ENCODE measurements at regions not wholly inside any gene's neighbourhood (a gene's known extent, or its start where the extent isn't known, plus 50 kb on each side); places are given as distances from the start of the nearest gene placed in this dataset.

DNA sequence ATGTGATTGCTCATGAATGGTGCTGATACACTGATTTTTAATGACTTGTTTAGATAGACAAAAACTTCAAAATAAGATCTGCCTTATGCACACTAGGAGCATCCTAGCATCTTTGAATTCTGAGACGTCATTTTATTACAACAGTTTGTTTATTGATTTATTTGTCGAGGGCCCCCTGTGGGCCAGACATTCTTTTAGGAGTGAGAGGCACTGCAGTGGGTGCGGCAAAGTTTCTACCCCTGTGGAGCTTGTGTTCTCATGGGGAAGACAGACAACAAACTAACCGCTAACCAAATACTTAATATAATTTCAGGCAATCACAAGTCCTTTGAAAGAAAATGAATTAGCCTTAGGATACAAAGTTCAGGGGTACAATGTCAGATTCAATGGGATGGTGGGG, 363.1 kb downstream of the RPS24 start:
- no peaks in the 10 kb centered on the region for H3K4me1 ChIP-seq (ENCODE audit: insufficient read depth, low read length, severe bottlenecking)
- no peaks in the 10 kb centered on the region for H3K36me3 ChIP-seq (ENCODE audit: insufficient read depth, low read length)
- H4K20me1 ChIP-seq (ENCODE audit: insufficient read depth, low read length), result no peaks in the 10 kb centered on the region
- no peaks in the 10 kb centered on the region; the same call in 1 of the 2 replicates for H3K27me3 ChIP-seq (ENCODE audit: insufficient read depth, low read length)
- no peak overlapping the region for H3K9ac ChIP-seq (ENCODE audit: low read length)
- H3K9me2 ChIP-seq (ENCODE audit: low read depth, low read length), result no peaks in the 10 kb centered on the region
- no peaks in the 10 kb centered on the region for H3K79me2 ChIP-seq (ENCODE audit: insufficient read depth, low read length)
- H3K4me3 ChIP-seq (ENCODE audit: low read depth, low read length, poor library complexity, severe bottlenecking), result no peak overlapping the region
- H3K4me2 ChIP-seq (ENCODE audit: low read length), result no peak overlapping the region
- H3F3A ChIP-seq (ENCODE audit: insufficient read depth, low read length), result no peaks in the 10 kb centered on the region
- no peak overlapping the region for H3K27ac ChIP-seq (ENCODE audit: low read depth, low read length, poor library complexity, severe bottlenecking)
- H2AFZ ChIP-seq (ENCODE audit: low read length), result no peak overlapping the region
- TF ChIP-seq EZH2 (IDR thresholded peaks at IDR 0.05; ENCODE audit: borderline replicate concordance, low read length), result no peak
- TF ChIP-seq, protein P1, sequence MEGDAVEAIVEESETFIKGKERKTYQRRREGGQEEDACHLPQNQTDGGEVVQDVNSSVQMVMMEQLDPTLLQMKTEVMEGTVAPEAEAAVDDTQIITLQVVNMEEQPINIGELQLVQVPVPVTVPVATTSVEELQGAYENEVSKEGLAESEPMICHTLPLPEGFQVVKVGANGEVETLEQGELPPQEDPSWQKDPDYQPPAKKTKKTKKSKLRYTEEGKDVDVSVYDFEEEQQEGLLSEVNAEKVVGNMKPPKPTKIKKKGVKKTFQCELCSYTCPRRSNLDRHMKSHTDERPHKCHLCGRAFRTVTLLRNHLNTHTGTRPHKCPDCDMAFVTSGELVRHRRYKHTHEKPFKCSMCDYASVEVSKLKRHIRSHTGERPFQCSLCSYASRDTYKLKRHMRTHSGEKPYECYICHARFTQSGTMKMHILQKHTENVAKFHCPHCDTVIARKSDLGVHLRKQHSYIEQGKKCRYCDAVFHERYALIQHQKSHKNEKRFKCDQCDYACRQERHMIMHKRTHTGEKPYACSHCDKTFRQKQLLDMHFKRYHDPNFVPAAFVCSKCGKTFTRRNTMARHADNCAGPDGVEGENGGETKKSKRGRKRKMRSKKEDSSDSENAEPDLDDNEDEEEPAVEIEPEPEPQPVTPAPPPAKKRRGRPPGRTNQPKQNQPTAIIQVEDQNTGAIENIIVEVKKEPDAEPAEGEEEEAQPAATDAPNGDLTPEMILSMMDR (IDR thresholded peaks at IDR 0.05; ENCODE audit: low read length), result no peak
- no peaks in the 10 kb centered on the region for H3K9me3 ChIP-seq (ENCODE audit: low read length)

DNA sequence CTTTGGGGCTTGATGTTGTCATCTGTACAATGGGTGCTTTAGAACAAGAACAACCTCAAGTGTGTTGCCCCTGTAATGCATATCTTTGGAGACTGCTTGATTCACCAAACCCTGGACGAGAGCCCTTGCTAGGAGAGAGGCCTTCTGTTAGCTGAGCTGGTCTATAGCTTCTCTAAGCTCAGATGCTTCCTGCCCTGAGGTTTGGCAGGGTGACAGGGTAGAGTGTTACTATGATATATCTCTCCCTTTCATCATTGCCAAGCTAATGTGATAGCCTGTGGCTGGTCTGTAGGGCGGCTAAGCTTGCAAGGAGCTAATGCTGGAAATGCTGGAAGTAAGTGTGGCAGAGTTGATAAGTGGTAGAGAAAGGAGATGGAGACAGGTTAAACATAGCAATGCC, 364.1 kb downstream of the RPS24 start:
- Histone ChIP-seq H3K4me1 (ENCODE audit: insufficient read depth, low read length, severe bottlenecking) (no peaks in the 10 kb centered on the region), H3K9me2 (ENCODE audit: low read depth, low read length) (no peaks in the 10 kb centered on the region), H3K79me2 (ENCODE audit: insufficient read depth, low read length) (no peaks in the 10 kb centered on the region), H3K4me2 (ENCODE audit: low read length) (no peak overlapping the region), H3K9ac (ENCODE audit: low read length) (no peak overlapping the region), H3K27ac (ENCODE audit: low read depth, low read length, poor library complexity, severe bottlenecking) (no peak overlapping the region), H3K9me3 (ENCODE audit: low read length) (no peaks in the 10 kb centered on the region), H3K36me3 (ENCODE audit: insufficient read depth, low read length) (no peaks in the 10 kb centered on the region), H3F3A (ENCODE audit: insufficient read depth, low read length) (no peaks in the 10 kb centered on the region), H2AFZ (ENCODE audit: low read length) (no peak overlapping the region), H4K20me1 (ENCODE audit: insufficient read depth, low read length) (no peaks in the 10 kb centered on the region), H3K4me3 (ENCODE audit: low read depth, low read length, poor library complexity, severe bottlenecking) (no peak overlapping the region), H3K27me3 (ENCODE audit: insufficient read depth, low read length) (no peaks in the 10 kb centered on the region; the same call in 1 of the 2 replicates)
- TF ChIP-seq, protein P1 (IDR thresholded peaks at IDR 0.05; ENCODE audit: low read length), result no peak
- no peak for TF ChIP-seq EZH2 (IDR thresholded peaks at IDR 0.05; ENCODE audit: borderline replicate concordance, low read length)

DNA sequence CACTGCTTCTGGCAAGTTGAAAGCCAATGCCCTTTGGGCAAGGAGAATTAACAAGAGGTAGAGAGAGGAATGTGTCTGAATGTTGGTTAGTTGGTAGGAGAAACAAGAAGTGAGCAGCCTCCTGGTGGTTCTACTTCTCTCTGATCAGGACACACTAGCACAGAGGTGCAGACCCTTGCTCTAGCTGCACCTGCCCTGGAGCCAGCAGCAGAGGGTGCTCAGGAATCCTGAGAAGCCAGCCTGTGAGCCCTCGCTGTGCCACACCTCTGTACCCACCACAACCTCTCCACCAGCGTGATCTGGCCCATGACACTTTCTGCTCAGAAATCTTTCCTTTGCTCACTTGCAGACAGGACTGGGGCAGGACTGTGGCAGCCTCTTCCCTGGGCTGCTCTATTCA, 364.7 kb downstream of the RPS24 start:
- no peaks in the 10 kb centered on the region for H3K9me2 ChIP-seq (ENCODE audit: low read depth, low read length)
- no peaks in the 10 kb centered on the region for H3K9me3 ChIP-seq (ENCODE audit: low read length)
- H3K36me3 ChIP-seq (ENCODE audit: insufficient read depth, low read length), result no peaks in the 10 kb centered on the region
- H3K4me2 ChIP-seq (ENCODE audit: low read length), result no peak overlapping the region
- no peaks in the 10 kb centered on the region; the same call in 1 of the 2 replicates for H3K27me3 ChIP-seq (ENCODE audit: insufficient read depth, low read length)
- no peaks in the 10 kb centered on the region for H3K79me2 ChIP-seq (ENCODE audit: insufficient read depth, low read length)
- no peaks in the 10 kb centered on the region for H4K20me1 ChIP-seq (ENCODE audit: insufficient read depth, low read length)
- no peaks in the 10 kb centered on the region for H3F3A ChIP-seq (ENCODE audit: insufficient read depth, low read length)
- H3K4me1 ChIP-seq (ENCODE audit: insufficient read depth, low read length, severe bottlenecking), result no peaks in the 10 kb centered on the region
- H2AFZ ChIP-seq (ENCODE audit: low read length), result no peak overlapping the region
- H3K27ac ChIP-seq (ENCODE audit: low read depth, low read length, poor library complexity, severe bottlenecking), result no peak overlapping the region
- no peak overlapping the region for H3K9ac ChIP-seq (ENCODE audit: low read length)
- H3K4me3 ChIP-seq (ENCODE audit: low read depth, low read length, poor library complexity, severe bottlenecking), result no peak overlapping the region
- no peak for TF ChIP-seq EZH2 (IDR thresholded peaks at IDR 0.05; ENCODE audit: borderline replicate concordance, low read length)
- TF ChIP-seq, protein P1 (IDR thresholded peaks at IDR 0.05; ENCODE audit: low read length), result no peak
